AG10803 (cell line): ENCODE measurements at regions not wholly inside any gene's neighbourhood (a gene's known extent, or its start where the extent isn't known, plus 50 kb on each side); places are given as distances from the start of the nearest gene placed in this dataset.
"Not testable (repeated sequence)": the region's sequence is repeated elsewhere in the genome, so short reads cannot be mapped to it uniquely, and the experiment has no call there.

Experiments used
- DNase-seq: peaks from one replicate; pipeline ENCODE4 v3.0.0; 2010; ENCODE audit warnings: low read depth
- H3K4me3 ChIP-seq: 2 replicates; pipeline ENCODE4 v1.5.1; 2011; ENCODE audit warnings: mild to moderate bottlenecking, low read length, control low read depth
- CTCF ChIP-seq: conservative IDR thresholded peaks from 2 replicates; pipeline ENCODE4 v1.5.1; 2011; ENCODE audit warnings: mild to moderate bottlenecking, low read length, control low read depth, inconsistent platforms

GRCh38 chr1:147348592-147348991, 106.1 kb downstream of the CHD1L start:
- DNase-seq, H3K4me3 ChIP-seq: not testable (repeated sequence)

- DNase-seq: no peak
- TF ChIP-seq CTCF: no peak
- no peak overlapping the region for H3K4me3 ChIP-seq
These were observed 107.0 kb downstream of the CHD1L start for GRCh38 chr1:147349533-147349932.

- TF ChIP-seq CTCF: no peak
- no peak for DNase-seq
- H3K4me3 ChIP-seq: no peak overlapping the region
These were observed 108.8 kb downstream of the CHD1L start for GRCh38 chr1:147351140-147351835.

- no peak overlapping the region for H3K4me3 ChIP-seq
- no peak for DNase-seq
- TF ChIP-seq CTCF: no peak
These were observed 135.1 kb downstream of the CHD1L start for GRCh38 chr1:147377263-147378246.

- TF ChIP-seq CTCF: no peak
- no peak overlapping the region for H3K4me3 ChIP-seq
- DNase-seq: no peak
These were observed 137.4 kb downstream of the CHD1L start for GRCh38 chr1:147379889-147380288.

- H3K4me3 ChIP-seq: no peak overlapping the region
- no peak for DNase-seq
- no peak for TF ChIP-seq CTCF
These were observed 142.3 kb downstream of the CHD1L start for GRCh38 chr1:147384804-147385203.

- DNase-seq: no peak
- TF ChIP-seq CTCF: no peak
- H3K4me3 ChIP-seq: no peak overlapping the region
These were observed 146.5 kb downstream of the CHD1L start for GRCh38 chr1:147388969-147389368.
